Fibroblast of the aortic adventitia (primary cell): ENCODE measurements at regions not wholly inside any gene's neighbourhood (a gene's known extent, or its start where the extent isn't known, plus 50 kb on each side); places are given as distances from the start of the nearest gene placed in this dataset.

Source experiments
- DNase-seq: peaks from one replicate; pipeline ENCODE4 v3.0.0-alpha.2; 2010; ENCODE audit warnings: low read depth
- H3K4me3 ChIP-seq: 2 replicates; pipeline ENCODE4 v1.5.1; 2011; ENCODE audit warnings: low read depth, mild to moderate bottlenecking, control low read depth, low read length, moderate library complexity
- TF ChIP-seq, protein P1 (sequence below): IDR thresholded peaks from 2 replicates; pipeline ENCODE4 v1.5.1; 2011; ENCODE audit warnings: mild to moderate bottlenecking, low read length, control low read depth, inconsistent platforms; ENCODE audit not compliant: insufficient read depth

DNA sequence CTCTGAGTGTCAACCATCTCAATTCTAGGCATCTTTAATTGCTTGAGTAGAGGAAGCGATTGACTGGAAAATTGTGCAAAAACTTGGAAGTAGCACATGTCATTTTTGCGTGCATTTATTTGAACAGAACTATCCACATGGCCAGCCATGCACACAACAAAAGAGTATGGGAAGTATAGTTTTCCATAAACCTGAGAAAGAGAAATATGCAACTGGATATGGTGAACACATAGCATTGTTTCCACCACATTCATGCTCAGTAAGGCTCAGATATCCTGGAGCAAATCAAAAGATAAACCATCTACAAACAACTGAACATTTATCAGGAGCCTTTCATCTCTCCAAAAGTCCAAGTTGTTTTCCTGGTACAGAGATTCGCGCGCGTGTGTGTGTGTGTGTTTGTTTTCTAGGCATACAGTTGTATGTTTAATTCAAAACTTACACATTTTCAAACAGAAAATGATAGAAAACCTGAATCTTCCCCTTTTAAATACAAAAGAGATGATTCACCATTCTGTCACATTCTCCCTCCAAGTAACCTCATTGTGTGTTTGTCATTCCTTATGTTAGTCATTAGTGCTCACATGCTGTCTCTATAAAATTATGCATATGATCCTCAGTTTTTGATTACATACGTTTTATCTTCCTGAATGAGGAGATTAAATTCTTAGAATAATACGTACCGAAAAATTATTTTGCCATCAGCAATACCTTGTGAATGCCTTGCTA is 780.4 kb upstream of the NRXN1 start:
- DNase-seq: peak; percentile 53
- TF ChIP-seq, protein P1, sequence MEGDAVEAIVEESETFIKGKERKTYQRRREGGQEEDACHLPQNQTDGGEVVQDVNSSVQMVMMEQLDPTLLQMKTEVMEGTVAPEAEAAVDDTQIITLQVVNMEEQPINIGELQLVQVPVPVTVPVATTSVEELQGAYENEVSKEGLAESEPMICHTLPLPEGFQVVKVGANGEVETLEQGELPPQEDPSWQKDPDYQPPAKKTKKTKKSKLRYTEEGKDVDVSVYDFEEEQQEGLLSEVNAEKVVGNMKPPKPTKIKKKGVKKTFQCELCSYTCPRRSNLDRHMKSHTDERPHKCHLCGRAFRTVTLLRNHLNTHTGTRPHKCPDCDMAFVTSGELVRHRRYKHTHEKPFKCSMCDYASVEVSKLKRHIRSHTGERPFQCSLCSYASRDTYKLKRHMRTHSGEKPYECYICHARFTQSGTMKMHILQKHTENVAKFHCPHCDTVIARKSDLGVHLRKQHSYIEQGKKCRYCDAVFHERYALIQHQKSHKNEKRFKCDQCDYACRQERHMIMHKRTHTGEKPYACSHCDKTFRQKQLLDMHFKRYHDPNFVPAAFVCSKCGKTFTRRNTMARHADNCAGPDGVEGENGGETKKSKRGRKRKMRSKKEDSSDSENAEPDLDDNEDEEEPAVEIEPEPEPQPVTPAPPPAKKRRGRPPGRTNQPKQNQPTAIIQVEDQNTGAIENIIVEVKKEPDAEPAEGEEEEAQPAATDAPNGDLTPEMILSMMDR: no peak
- H3K4me3 ChIP-seq: no peak overlapping the region

- no peak overlapping the region for H3K4me3 ChIP-seq
- TF ChIP-seq, protein P1: no peak
- DNase-seq: no peak
Measured at GRCh38 chr2:51810197-51810596, 778.3 kb upstream of the NRXN1 start.

GRCh38 chr2:51807229-51807628 is 775.3 kb upstream of the NRXN1 start:
- H3K4me3 ChIP-seq: no peak overlapping the region
- TF ChIP-seq, protein P1: no peak
- DNase-seq: no peak

DNA sequence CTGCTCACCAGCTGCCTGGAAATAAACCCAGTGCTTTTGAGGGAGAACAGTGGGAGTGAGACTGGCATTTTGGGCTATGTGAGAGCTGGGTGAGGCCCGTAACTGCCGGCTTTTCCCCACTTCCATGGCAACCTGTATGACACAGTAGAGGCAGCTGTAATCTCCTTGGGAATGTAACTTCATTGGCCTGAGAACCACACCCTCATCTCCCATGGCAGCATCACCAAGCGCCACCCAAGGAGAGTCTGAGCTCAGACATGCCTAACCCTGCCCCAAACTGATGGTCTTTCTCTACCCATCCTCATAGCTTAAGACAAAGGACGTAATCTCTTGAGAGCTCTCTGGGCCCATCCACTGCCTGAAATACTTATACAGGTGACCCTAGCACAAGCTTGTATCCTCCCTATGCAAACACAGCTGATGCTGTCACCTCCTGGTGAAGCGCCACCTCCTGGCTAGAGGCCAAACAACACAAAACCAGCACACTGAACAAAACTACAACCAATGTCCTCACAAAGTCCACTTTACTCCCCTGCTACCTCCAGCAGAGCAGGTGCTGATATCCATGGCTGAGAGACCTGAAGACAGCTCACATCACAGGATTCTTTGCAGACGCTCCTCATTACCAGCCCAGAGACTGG is 763.4 kb upstream of the NRXN1 start:
- H3K4me3 ChIP-seq: no peak overlapping the region
- TF ChIP-seq, protein P1: no peak
- DNase-seq: no peak

GRCh38 chr2:51791496-51791895 is 759.6 kb upstream of the NRXN1 start:
- DNase-seq: no peak
- TF ChIP-seq, protein P1: no peak
- H3K4me3 ChIP-seq: no peak overlapping the region

- TF ChIP-seq, protein P1: no peak
- DNase-seq: no peak
- no peak overlapping the region for H3K4me3 ChIP-seq
Measured at GRCh38 chr2:51790854-51791253, 758.9 kb upstream of the NRXN1 start.

DNA sequence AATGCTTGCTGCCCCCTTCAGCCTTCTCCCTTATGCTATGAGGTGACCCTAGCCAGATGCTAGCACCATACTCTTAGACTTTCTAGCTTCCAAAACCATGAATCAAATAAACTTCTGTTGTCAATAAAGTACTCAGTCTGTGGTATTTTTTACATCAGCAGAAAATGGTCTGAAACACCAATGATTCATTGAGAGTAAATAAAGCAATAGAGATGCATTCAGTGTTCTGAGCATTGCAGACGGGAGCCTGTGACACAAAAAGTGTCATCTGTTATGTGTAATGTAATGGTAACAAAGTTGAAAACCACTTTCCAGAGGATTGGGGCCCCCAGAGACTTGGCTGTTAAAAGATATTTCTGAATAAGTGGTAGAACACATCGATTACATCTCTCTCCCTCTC is 758.0 kb upstream of the NRXN1 start:
- DNase-seq: no peak
- TF ChIP-seq, protein P1: no peak
- no peak overlapping the region for H3K4me3 ChIP-seq
